ENCODE measurements at regions not wholly inside any gene's neighbourhood (a gene's known extent, or its start where the extent isn't known, plus 50 kb on each side); places are given as distances from the start of the nearest gene placed in this dataset.

DNA sequence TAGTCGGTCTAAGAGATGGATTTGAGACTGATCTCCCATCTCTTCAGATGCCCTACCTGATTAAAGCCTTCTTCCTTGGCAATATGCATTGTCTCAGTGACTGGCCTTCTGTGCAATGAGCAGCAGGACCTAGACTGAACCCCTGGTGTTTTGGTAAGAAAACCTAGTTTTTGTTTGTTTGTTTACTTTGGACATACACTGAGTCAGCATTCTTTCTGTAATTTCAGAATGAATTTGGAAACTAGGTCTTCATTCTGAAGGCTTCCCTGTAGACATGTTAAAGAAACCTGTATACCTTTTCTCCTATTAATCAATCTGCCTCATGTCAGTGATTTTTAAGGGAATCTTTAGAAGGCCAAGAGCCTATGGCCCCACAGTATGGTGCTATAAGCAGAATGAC is 597.5 kb upstream of the HTR2C start:
- Histone ChIP-seq H3K27me3 (replicated peaks in 1 of 4; ENCODE audit: control insufficient read depth in 3 of 4, extremely low read depth in 1 of 4, insufficient read depth in 3 of 4, low read length in 3 of 4) (no peaks in the 10 kb centered on the region), H3K56ac (replicated peaks; ENCODE audit: insufficient read length, low read depth, low read length) (no peak overlapping the region), H4K8ac (ENCODE audit: extremely low read depth, insufficient read depth, low read length) (no peak overlapping the region), H3K27ac (ENCODE audit: low read depth, low read length) (no peak overlapping the region), H3K18ac (ENCODE audit: extremely low read depth, low read length) (no peak overlapping the region), H3K36me3 (ENCODE audit: control insufficient read depth in 2 of 4, insufficient read depth in 4 of 4, low read length in 3 of 4) (peaks cover 2 to 52% (median 21%) of the 10 kb centered on the region in 4 experiments; a peak in 6 of 8 replicates), H3K14ac (ENCODE audit: insufficient read length) (no peak overlapping the region), H3K9me3 (ENCODE audit: insufficient read depth in 2 of 2, low read depth in 1 of 2, low read length in 1 of 2) (peaks cover 3 to 7% of the 10 kb centered on the region in 2 experiments; a peak in 2 of 4 replicates), H3K23ac (ENCODE audit: insufficient read length) (no peak overlapping the region), H4K5ac (ENCODE audit: insufficient read length, low read depth, low read length) (no peak overlapping the region), H2BK12ac (ENCODE audit: low read depth, low read length) (no peak overlapping the region), H2BK120ac (replicated peaks; ENCODE audit: low read depth, low read length) (peak overlapping the region; percentile 43), H3K79me1 (ENCODE audit: low read depth, low read length) (no peaks in the 10 kb centered on the region), H2BK5ac (ENCODE audit: low read depth, low read length) (no peak overlapping the region), H2AFZ (ENCODE audit: low read length) (no peak overlapping the region), H3K4me2 (ENCODE audit: insufficient read depth in 1 of 2, low read depth in 2 of 2, low read length in 2 of 2) (no peak overlapping the region), H2BK15ac (ENCODE audit: low read length) (no peak overlapping the region), H2AK5ac (ENCODE audit: low read depth, low read length) (no peak overlapping the region), H3K9ac (replicated peaks in 1 of 4; ENCODE audit: extremely low read depth in 1 of 4, low read depth in 3 of 4, low read length in 3 of 4) (no peak overlapping the region), H2BK20ac (ENCODE audit: low read length) (no peak overlapping the region), H3K23me2 (ENCODE audit: low read depth, low read length) (no peaks in the 10 kb centered on the region), H3K4ac (replicated peaks; ENCODE audit: insufficient read length, low read depth, low read length) (no peak overlapping the region), H3K79me2 (ENCODE audit: control insufficient read depth in 1 of 2, insufficient read depth in 2 of 2, low read length in 2 of 2) (peaks cover 0 to 53% of the 10 kb centered on the region in 2 experiments; a peak in 2 of 4 replicates), H3K4me3 (ENCODE audit: extremely low read depth in 1 of 4, insufficient read depth in 2 of 4, low read depth in 3 of 4, low read length in 4 of 4) (no peak overlapping the region), H4K20me1 (replicated peaks in 1 of 2; ENCODE audit: control insufficient read depth in 1 of 2, insufficient read depth in 2 of 2, low read length in 2 of 2) (no peaks in the 10 kb centered on the region), H4K91ac (replicated peaks; ENCODE audit: insufficient read length, low read length) (no peak overlapping the region), H3K4me1 (replicated peaks in 1 of 4; ENCODE audit: control insufficient read depth in 3 of 4, insufficient read depth in 4 of 4, low read length in 3 of 4) (peaks cover 0 to 3% (median 0%) of the 10 kb centered on the region in 4 experiments; a peak in 1 of 7 replicates)
- POLR2A ChIA-PET (ENCODE audit: partially characterized antibody): interaction anchor here (1.6 kb wide), 1 partner anchor 12 kb away, joined by 6 read pairs; no protein-coding TSS in a partner anchor
- no peak for FAIRE-seq
- DNase-seq (ENCODE audit: low read depth in 1 of 2, low spot score in 2 of 2): no peak
- 90% methylated on average over 1 of the region's 1 CpG; no CpG with 5 or more reads in 1 of the 2 experiments for WGBS, 2 experiments (ENCODE audit: extremely low coverage in 1 of 2, insufficient coverage in 1 of 2, insufficient read length in 1 of 2, insufficient replicate concordance in 2 of 2, low coverage in 1 of 2, low lambda C conversion rate in 2 of 2, missing lambda C conversion rate in 1 of 2)
- CTCF ChIA-PET (ENCODE audit: partially characterized antibody): no interaction called here
- TF ChIP-seq TCF12 (IDR thresholded peaks at IDR 0.05; ENCODE audit: low read depth, low read length) (no peak), JUND (IDR thresholded peaks at IDR 0.05; ENCODE audit: low read length) (no peak), RAD21 (IDR thresholded peaks at IDR 0.05 in 1 of 2, conservative IDR thresholded peaks at IDR 0.05 in 1 of 2; ENCODE audit: low read depth in 2 of 2, low read length in 2 of 2) (no peak), NANOG (IDR thresholded peaks at IDR 0.05; ENCODE audit: insufficient read depth, low read depth, low read length, poor library complexity, severe bottlenecking) (no peak), EGR1 (IDR thresholded peaks at IDR 0.05; ENCODE audit: borderline replicate concordance, low read depth, low read length) (no peak), KDM4A (IDR thresholded peaks at IDR 0.05; ENCODE audit: low read depth, low read length, severe bottlenecking) (no peak), E2F6 (IDR thresholded peaks at IDR 0.05) (no peak), NRF1 (IDR thresholded peaks at IDR 0.05; ENCODE audit: low read depth, low read length) (no peak), SP1 (IDR thresholded peaks at IDR 0.05; ENCODE audit: low read depth, low read length) (no peak), MAX (IDR thresholded peaks at IDR 0.05) (no peak), BCL11A (IDR thresholded peaks at IDR 0.05; ENCODE audit: low read depth in 2 of 2, low read length in 2 of 2) (no peak)
- TF ChIP-seq, protein P1, sequence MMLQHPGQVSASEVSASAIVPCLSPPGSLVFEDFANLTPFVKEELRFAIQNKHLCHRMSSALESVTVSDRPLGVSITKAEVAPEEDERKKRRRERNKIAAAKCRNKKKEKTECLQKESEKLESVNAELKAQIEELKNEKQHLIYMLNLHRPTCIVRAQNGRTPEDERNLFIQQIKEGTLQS (IDR thresholded peaks at IDR 0.05; ENCODE audit: insufficient read depth, low read depth, low read length): no peak
